ENCODE measurements at regions not wholly inside any gene's neighbourhood (a gene's known extent, or its start where the extent isn't known, plus 50 kb on each side); places are given as distances from the start of the nearest gene placed in this dataset.

GRCh38 chr1:157240495-157241184 is 102.4 kb upstream of the ETV3 start:
- Histone ChIP-seq H3K36me3 (replicated peaks in 1 of 2; ENCODE audit: control insufficient read depth in 1 of 2, insufficient read depth in 2 of 2, low read length in 1 of 2) (no peaks in the 10 kb centered on the region), H3K4me2 (no peak overlapping the region), H3F3A (replicated peaks; ENCODE audit: insufficient read depth) (no peaks in the 10 kb centered on the region), H4K20me1 (ENCODE audit: insufficient read depth) (no peaks in the 10 kb centered on the region), H3K27ac (ENCODE audit: low read depth in 2 of 2, low read length in 1 of 2) (no peak overlapping the region), H3K27me3 (ENCODE audit: insufficient read depth) (peaks cover 5% of the 10 kb centered on the region; the same call in 1 of the 2 replicates), H3K79me2 (ENCODE audit: insufficient read depth) (no peaks in the 10 kb centered on the region), H3K9me3 (no peaks in the 10 kb centered on the region), H3K4me1 (ENCODE audit: control insufficient read depth in 1 of 2, insufficient read depth in 2 of 2, low read depth in 1 of 2, low read length in 1 of 2) (no peaks in the 10 kb centered on the region), H2AFZ (ENCODE audit: low read depth) (no peak overlapping the region), H3K4me3 (ENCODE audit: low read depth in 2 of 2, low read length in 1 of 2) (no peak overlapping the region), H3K9me2 (no peaks in the 10 kb centered on the region), H3K9ac (no peak overlapping the region)
- TF ChIP-seq, protein P1, sequence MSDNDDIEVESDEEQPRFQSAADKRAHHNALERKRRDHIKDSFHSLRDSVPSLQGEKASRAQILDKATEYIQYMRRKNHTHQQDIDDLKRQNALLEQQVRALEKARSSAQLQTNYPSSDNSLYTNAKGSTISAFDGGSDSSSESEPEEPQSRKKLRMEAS (IDR thresholded peaks at IDR 0.05; ENCODE audit: low read depth): no peak
- no peak for TF ChIP-seq YY1 (IDR thresholded peaks at IDR 0.05; ENCODE audit: low read depth)
- no peak for TF ChIP-seq NRF1 (IDR thresholded peaks at IDR 0.05; ENCODE audit: low read depth, low read length)
- TF ChIP-seq POLR2AphosphoS5 (IDR thresholded peaks at IDR 0.05; ENCODE audit: low read depth, low read length): no peak
- TF ChIP-seq TAF1 (IDR thresholded peaks at IDR 0.05; ENCODE audit: borderline replicate concordance, low read depth, low read length): no peak
- TF ChIP-seq, protein P2, sequence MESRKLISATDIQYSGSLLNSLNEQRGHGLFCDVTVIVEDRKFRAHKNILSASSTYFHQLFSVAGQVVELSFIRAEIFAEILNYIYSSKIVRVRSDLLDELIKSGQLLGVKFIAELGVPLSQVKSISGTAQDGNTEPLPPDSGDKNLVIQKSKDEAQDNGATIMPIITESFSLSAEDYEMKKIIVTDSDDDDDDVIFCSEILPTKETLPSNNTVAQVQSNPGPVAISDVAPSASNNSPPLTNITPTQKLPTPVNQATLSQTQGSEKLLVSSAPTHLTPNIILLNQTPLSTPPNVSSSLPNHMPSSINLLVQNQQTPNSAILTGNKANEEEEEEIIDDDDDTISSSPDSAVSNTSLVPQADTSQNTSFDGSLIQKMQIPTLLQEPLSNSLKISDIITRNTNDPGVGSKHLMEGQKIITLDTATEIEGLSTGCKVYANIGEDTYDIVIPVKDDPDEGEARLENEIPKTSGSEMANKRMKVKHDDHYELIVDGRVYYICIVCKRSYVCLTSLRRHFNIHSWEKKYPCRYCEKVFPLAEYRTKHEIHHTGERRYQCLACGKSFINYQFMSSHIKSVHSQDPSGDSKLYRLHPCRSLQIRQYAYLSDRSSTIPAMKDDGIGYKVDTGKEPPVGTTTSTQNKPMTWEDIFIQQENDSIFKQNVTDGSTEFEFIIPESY (IDR thresholded peaks at IDR 0.05; ENCODE audit: borderline replicate concordance, low read depth): no peak
- TF ChIP-seq USF2 (IDR thresholded peaks at IDR 0.05; ENCODE audit: borderline replicate concordance, low read depth, low read length): no peak
- TF ChIP-seq GATA2 (CRISPR knock-in tag; IDR thresholded peaks at IDR 0.05): no peak
- no peak for TF ChIP-seq GABPA (IDR thresholded peaks at IDR 0.05; ENCODE audit: low read depth)
- no peak for TF ChIP-seq FOXJ3 (CRISPR knock-in tag; IDR thresholded peaks at IDR 0.05)
- no peak for TF ChIP-seq RFX5 (IDR thresholded peaks at IDR 0.05; ENCODE audit: low read length)
- TF ChIP-seq JUND (IDR thresholded peaks at IDR 0.05): no peak
- TF ChIP-seq RCOR1 (IDR thresholded peaks at IDR 0.05; ENCODE audit: low read length): no peak
- no peak for TF ChIP-seq IRF3 (IDR thresholded peaks at IDR 0.05; ENCODE audit: low read depth, low read length)
- POLR2A ChIA-PET: no interaction called here
- CTCF ChIA-PET: no interaction called here
- 15% methylated on average over 7 of the region's 7 CpGs for WGBS (ENCODE audit: low lambda C conversion rate)
- DNase-seq: no peak

Measured in SK-N-SH (cell line).